ENCODE measurements at regions not wholly inside any gene's neighbourhood (a gene's known extent, or its start where the extent isn't known, plus 50 kb on each side); places are given as distances from the start of the nearest gene placed in this dataset.

- Histone ChIP-seq H2AFZ (no peak overlapping the region), H3K79me2 (replicated peaks; ENCODE audit: insufficient read depth) (no peaks in the 10 kb centered on the region), H4K20me1 (replicated peaks; ENCODE audit: insufficient read depth) (no peaks in the 10 kb centered on the region), H3K27me3 (ENCODE audit: insufficient read depth) (no peaks in the 10 kb centered on the region), H3K27ac (ENCODE audit: low read depth) (no peak overlapping the region), H3K9me2 (ENCODE audit: insufficient read depth) (peaks cover 3% of the 10 kb centered on the region; the same call in 1 of the 2 replicates), H3K36me3 (ENCODE audit: insufficient read depth) (no peaks in the 10 kb centered on the region), H3K4me2 (no peak overlapping the region), H3F3A (replicated peaks; ENCODE audit: low read depth) (no peaks in the 10 kb centered on the region), H3K4me1 (ENCODE audit: insufficient read depth) (no peaks in the 10 kb centered on the region), H3K4me3 (no peak overlapping the region)
- no peak for DNase-seq (ENCODE audit: low spot score)
- Mint-ChIP-seq H3K9me3 (peaks cover 14% of the 10 kb centered on the region; the same call in 2 of the 3 replicates), H3K4me3 (no peak overlapping the region), H3K36me3 (ENCODE audit: low read depth) (peaks cover 3% of the 10 kb centered on the region; the same call in 1 of the 3 replicates), H3K4me1 (no peaks in the 10 kb centered on the region), H3K27ac (no peak overlapping the region), H3K27me3 (ENCODE audit: insufficient read depth, low read depth, poor library complexity) (no peaks in the 10 kb centered on the region)
- ATAC-seq: no peak
- TF ChIP-seq EZH2 (IDR thresholded peaks at IDR 0.05; ENCODE audit: low read depth, unreplicated experiment): no peak
- TF ChIP-seq, protein P1, sequence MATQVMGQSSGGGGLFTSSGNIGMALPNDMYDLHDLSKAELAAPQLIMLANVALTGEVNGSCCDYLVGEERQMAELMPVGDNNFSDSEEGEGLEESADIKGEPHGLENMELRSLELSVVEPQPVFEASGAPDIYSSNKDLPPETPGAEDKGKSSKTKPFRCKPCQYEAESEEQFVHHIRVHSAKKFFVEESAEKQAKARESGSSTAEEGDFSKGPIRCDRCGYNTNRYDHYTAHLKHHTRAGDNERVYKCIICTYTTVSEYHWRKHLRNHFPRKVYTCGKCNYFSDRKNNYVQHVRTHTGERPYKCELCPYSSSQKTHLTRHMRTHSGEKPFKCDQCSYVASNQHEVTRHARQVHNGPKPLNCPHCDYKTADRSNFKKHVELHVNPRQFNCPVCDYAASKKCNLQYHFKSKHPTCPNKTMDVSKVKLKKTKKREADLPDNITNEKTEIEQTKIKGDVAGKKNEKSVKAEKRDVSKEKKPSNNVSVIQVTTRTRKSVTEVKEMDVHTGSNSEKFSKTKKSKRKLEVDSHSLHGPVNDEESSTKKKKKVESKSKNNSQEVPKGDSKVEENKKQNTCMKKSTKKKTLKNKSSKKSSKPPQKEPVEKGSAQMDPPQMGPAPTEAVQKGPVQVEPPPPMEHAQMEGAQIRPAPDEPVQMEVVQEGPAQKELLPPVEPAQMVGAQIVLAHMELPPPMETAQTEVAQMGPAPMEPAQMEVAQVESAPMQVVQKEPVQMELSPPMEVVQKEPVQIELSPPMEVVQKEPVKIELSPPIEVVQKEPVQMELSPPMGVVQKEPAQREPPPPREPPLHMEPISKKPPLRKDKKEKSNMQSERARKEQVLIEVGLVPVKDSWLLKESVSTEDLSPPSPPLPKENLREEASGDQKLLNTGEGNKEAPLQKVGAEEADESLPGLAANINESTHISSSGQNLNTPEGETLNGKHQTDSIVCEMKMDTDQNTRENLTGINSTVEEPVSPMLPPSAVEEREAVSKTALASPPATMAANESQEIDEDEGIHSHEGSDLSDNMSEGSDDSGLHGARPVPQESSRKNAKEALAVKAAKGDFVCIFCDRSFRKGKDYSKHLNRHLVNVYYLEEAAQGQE (IDR thresholded peaks at IDR 0.05; ENCODE audit: unreplicated experiment): no peak
- no peak for TF ChIP-seq STAT1 (IDR thresholded peaks at IDR 0.05; ENCODE audit: unreplicated experiment)
- no peak for TF ChIP-seq NANOG (IDR thresholded peaks at IDR 0.05; ENCODE audit: borderline replicate concordance)
- TF ChIP-seq JUNB (IDR thresholded peaks at IDR 0.05; ENCODE audit: unreplicated experiment): no peak
- no peak for TF ChIP-seq ZNF331 (CRISPR knock-in tag; IDR thresholded peaks at IDR 0.05; ENCODE audit: low read depth)
- TF ChIP-seq ZNF462 (CRISPR knock-in tag; IDR thresholded peaks at IDR 0.05): no peak
- TF ChIP-seq CTCF (conservative IDR thresholded peaks at IDR 0.05; ENCODE audit: low read depth in 2 of 2): no peak
- TF ChIP-seq POLR2AphosphoS5 (IDR thresholded peaks at IDR 0.05; ENCODE audit: low read depth): no peak
- TF ChIP-seq EZH2phosphoT487 (IDR thresholded peaks at IDR 0.05; ENCODE audit: unreplicated experiment): no peak
- TF ChIP-seq ZNF114 (CRISPR knock-in tag; IDR thresholded peaks at IDR 0.05): no peak
- TF ChIP-seq CREB1 (CRISPR knock-in tag; IDR thresholded peaks at IDR 0.05; ENCODE audit: low read depth): no peak
- TF ChIP-seq, protein P2, sequence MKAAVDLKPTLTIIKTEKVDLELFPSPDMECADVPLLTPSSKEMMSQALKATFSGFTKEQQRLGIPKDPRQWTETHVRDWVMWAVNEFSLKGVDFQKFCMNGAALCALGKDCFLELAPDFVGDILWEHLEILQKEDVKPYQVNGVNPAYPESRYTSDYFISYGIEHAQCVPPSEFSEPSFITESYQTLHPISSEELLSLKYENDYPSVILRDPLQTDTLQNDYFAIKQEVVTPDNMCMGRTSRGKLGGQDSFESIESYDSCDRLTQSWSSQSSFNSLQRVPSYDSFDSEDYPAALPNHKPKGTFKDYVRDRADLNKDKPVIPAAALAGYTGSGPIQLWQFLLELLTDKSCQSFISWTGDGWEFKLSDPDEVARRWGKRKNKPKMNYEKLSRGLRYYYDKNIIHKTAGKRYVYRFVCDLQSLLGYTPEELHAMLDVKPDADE (IDR thresholded peaks at IDR 0.05): no peak
Observed at GRCh38 chr13:58528351-58528750, 896.8 kb downstream of the PCDH17 start.

All from GM23338 (cell line).